H1 (cell line): ENCODE measurements at regions not wholly inside any gene's neighbourhood (a gene's known extent, or its start where the extent isn't known, plus 50 kb on each side); places are given as distances from the start of the nearest gene placed in this dataset.

Experiments
- CHD7 ChIP-seq: fragments of 300-600 bp; sonication (generic); IDR thresholded peaks from 2 replicates; pipeline ENCODE4 v1.7.1; 2012; ENCODE audit warnings: low read length, moderate library complexity, mild to moderate bottlenecking, inconsistent platforms; ENCODE audit not compliant: insufficient replicate concordance
- HDAC6 ChIP-seq: IDR thresholded peaks from one replicate; pipeline ENCODE4 v1.7.1; 2012; ENCODE audit warnings: low read depth, mild to moderate bottlenecking, inconsistent platforms, low read length, moderate library complexity
- SP4 ChIP-seq: IDR thresholded peaks from 2 replicates; pipeline ENCODE4 v1.6.1; 2012; ENCODE audit warnings: low read length, inconsistent platforms
- TCF12 ChIP-seq: IDR thresholded peaks from 2 replicates; pipeline ENCODE4 v1.6.1; 2011; ENCODE audit warnings: low read depth, mild to moderate bottlenecking, low read length
- TEAD4 ChIP-seq: IDR thresholded peaks from 2 replicates; pipeline ENCODE4 v1.6.1; 2012; ENCODE audit warnings: low read depth, low read length, inconsistent platforms, mixed read lengths

- TF ChIP-seq TCF12, result no peak
- TF ChIP-seq TEAD4, result no peak
- no peak for TF ChIP-seq HDAC6
- no peak for TF ChIP-seq SP4
- TF ChIP-seq CHD7, result no peak
Measured at GRCh38 chr10:125238682-125239081, 78.3 kb upstream of the CTBP2 start (continued).
